ENCODE measurements at regions not wholly inside any gene's neighbourhood (a gene's known extent, or its start where the extent isn't known, plus 50 kb on each side); places are given as distances from the start of the nearest gene placed in this dataset.

GRCh38 chr2:160892204-160892603, 268.0 kb upstream of the TANK start:
- no peak overlapping the region for H3K27ac ChIP-seq (replicated peaks)
- TF ChIP-seq SPI1 (IDR thresholded peaks at IDR 0.05; ENCODE audit: borderline replicate concordance, low read depth) = peak; percentile 94
- TF ChIP-seq CTCF (IDR thresholded peaks at IDR 0.05; ENCODE audit: insufficient read depth, low read length) = no peak
- DNase-seq (ENCODE audit: low read depth in 1 of 2, low spot score in 1 of 2) = peak; percentile 3 to 13
- H3K4me3 ChIP-seq (replicated peaks; ENCODE audit: insufficient read depth, low read length) = no peak overlapping the region
- no peaks in the 10 kb centered on the region for H3K27me3 ChIP-seq (ENCODE audit: insufficient read depth, poor library complexity, severe bottlenecking)

GRCh38 chr2:160893581-160893980, 266.6 kb upstream of the TANK start:
- no peak for DNase-seq (ENCODE audit: low read depth in 1 of 2, low spot score in 1 of 2)
- no peak for TF ChIP-seq POLR2AphosphoS5 (IDR thresholded peaks at IDR 0.05; ENCODE audit: low read depth)
- no peak for TF ChIP-seq GABPA (IDR thresholded peaks at IDR 0.05; ENCODE audit: low read depth)
- no peak for TF ChIP-seq SPI1 (IDR thresholded peaks at IDR 0.05; ENCODE audit: borderline replicate concordance, low read depth)
- no peak for TF ChIP-seq CTCF (IDR thresholded peaks at IDR 0.05; ENCODE audit: insufficient read depth, low read length)
- TF ChIP-seq, protein P1, sequence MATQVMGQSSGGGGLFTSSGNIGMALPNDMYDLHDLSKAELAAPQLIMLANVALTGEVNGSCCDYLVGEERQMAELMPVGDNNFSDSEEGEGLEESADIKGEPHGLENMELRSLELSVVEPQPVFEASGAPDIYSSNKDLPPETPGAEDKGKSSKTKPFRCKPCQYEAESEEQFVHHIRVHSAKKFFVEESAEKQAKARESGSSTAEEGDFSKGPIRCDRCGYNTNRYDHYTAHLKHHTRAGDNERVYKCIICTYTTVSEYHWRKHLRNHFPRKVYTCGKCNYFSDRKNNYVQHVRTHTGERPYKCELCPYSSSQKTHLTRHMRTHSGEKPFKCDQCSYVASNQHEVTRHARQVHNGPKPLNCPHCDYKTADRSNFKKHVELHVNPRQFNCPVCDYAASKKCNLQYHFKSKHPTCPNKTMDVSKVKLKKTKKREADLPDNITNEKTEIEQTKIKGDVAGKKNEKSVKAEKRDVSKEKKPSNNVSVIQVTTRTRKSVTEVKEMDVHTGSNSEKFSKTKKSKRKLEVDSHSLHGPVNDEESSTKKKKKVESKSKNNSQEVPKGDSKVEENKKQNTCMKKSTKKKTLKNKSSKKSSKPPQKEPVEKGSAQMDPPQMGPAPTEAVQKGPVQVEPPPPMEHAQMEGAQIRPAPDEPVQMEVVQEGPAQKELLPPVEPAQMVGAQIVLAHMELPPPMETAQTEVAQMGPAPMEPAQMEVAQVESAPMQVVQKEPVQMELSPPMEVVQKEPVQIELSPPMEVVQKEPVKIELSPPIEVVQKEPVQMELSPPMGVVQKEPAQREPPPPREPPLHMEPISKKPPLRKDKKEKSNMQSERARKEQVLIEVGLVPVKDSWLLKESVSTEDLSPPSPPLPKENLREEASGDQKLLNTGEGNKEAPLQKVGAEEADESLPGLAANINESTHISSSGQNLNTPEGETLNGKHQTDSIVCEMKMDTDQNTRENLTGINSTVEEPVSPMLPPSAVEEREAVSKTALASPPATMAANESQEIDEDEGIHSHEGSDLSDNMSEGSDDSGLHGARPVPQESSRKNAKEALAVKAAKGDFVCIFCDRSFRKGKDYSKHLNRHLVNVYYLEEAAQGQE (IDR thresholded peaks at IDR 0.05; ENCODE audit: insufficient replicate concordance, low read depth) = no peak
- no peak overlapping the region for H3K4me3 ChIP-seq (replicated peaks; ENCODE audit: insufficient read depth, low read length)
- no peak overlapping the region for H3K27ac ChIP-seq (replicated peaks)
- H3K27me3 ChIP-seq (ENCODE audit: insufficient read depth, poor library complexity, severe bottlenecking) = no peaks in the 10 kb centered on the region

GRCh38 chr2:160898581-160899307, 261.5 kb upstream of the TANK start:
- H3K4me3 ChIP-seq (replicated peaks; ENCODE audit: insufficient read depth, low read length) = no peak overlapping the region
- H3K27ac ChIP-seq (replicated peaks) = no peak overlapping the region
- DNase-seq (ENCODE audit: low read depth in 1 of 2, low spot score in 1 of 2) = no peak
- no peaks in the 10 kb centered on the region for H3K27me3 ChIP-seq (ENCODE audit: insufficient read depth, poor library complexity, severe bottlenecking)
- TF ChIP-seq SPI1 (IDR thresholded peaks at IDR 0.05; ENCODE audit: borderline replicate concordance, low read depth) (no peak), CTCF (IDR thresholded peaks at IDR 0.05; ENCODE audit: insufficient read depth, low read length) (no peak), POLR2AphosphoS5 (IDR thresholded peaks at IDR 0.05; ENCODE audit: low read depth) (no peak), GABPA (IDR thresholded peaks at IDR 0.05; ENCODE audit: low read depth) (no peak)
- TF ChIP-seq, protein P1 (IDR thresholded peaks at IDR 0.05; ENCODE audit: insufficient replicate concordance, low read depth) = no peak

- Histone ChIP-seq H3K27ac (replicated peaks) (no peak overlapping the region), H3K27me3 (ENCODE audit: insufficient read depth, poor library complexity, severe bottlenecking) (no peaks in the 10 kb centered on the region), H3K4me3 (replicated peaks; ENCODE audit: insufficient read depth, low read length) (no peak overlapping the region)
- DNase-seq (ENCODE audit: low read depth in 1 of 2, low spot score in 1 of 2) = no peak
- TF ChIP-seq, protein P1 (IDR thresholded peaks at IDR 0.05; ENCODE audit: insufficient replicate concordance, low read depth) = no peak
- no peak for TF ChIP-seq GABPA (IDR thresholded peaks at IDR 0.05; ENCODE audit: low read depth)
- no peak for TF ChIP-seq CTCF (IDR thresholded peaks at IDR 0.05; ENCODE audit: insufficient read depth, low read length)
- no peak for TF ChIP-seq POLR2AphosphoS5 (IDR thresholded peaks at IDR 0.05; ENCODE audit: low read depth)
- no peak for TF ChIP-seq SPI1 (IDR thresholded peaks at IDR 0.05; ENCODE audit: borderline replicate concordance, low read depth)
These were observed 258.6 kb upstream of the TANK start for GRCh38 chr2:160901613-160902012.
